HCT116 (cell line): ENCODE measurements at regions not wholly inside any gene's neighbourhood (a gene's known extent, or its start where the extent isn't known, plus 50 kb on each side); places are given as distances from the start of the nearest gene placed in this dataset.
A peak's percentile ranks its signal among the peaks of the same experiment; 100 is the strongest.

ENCODE experiments used
- ATAC-seq: fragments of 200-7000 bp; cut with Tn5 transposase; 2 replicates; pipeline ENCODE4 v1.9.1; 2020; ENCODE audit warnings: mild to moderate bottlenecking, moderate library complexity
- BruUV-seq: library from RNA; stranded (reverse); fragments of 400-500 nt; replicated peaks from 2 replicates; lab custom pipeline; 2021; lab: Mats Ljungman, UMichigan
- CTCF ChIA-PET: fragments of 300-600 bp; sonication (Branson Sonifier 250); formaldehyde crosslinking; loops from one replicate; lab custom pipeline; 2021; ENCODE audit warnings: antibody characterized with exemption; lab: Charles Lee
- POLR2A ChIA-PET: fragments of 300-600, 350-600 bp; sonication (Branson Sonifier 250); formaldehyde crosslinking; loops from one replicate; lab custom pipeline; 2021; ENCODE audit warnings: antibody characterized with exemption; lab: Charles Lee
- RAD21 ChIA-PET, 2 experiments: fragments of 300-600 bp; sonication (Branson Sonifier 250); formaldehyde crosslinking; loops; one replicate each; lab custom pipeline; 2023; ENCODE audit warnings: low total read pairs in 2 of 2; ENCODE audit not compliant: uncharacterized antibody in 2 of 2, unreplicated experiment in 2 of 2, low non-redundant PET in 1 of 2; lab: Charles Lee
- DNase-seq: peaks from one replicate; pipeline ENCODE4 v3.0.0-alpha.2; 2010; ENCODE audit warnings: low read depth, low spot score
- H2AFZ ChIP-seq: fragments of 200-600 bp; shearing (Covaris generic), sonication (generic); 2 replicates; pipeline ENCODE4 v1.6.1; 2017; ENCODE audit warnings: low read depth, mixed run types, mixed read lengths, antibody characterized with exemption, low read length; ENCODE audit not compliant: poor library complexity, severe bottlenecking
- H3K27ac ChIP-seq: 2 replicates; pipeline ENCODE4 v1.5.1; 2012; ENCODE audit warnings: low read depth, low read length
- H3K27me3 ChIP-seq: fragments of 200-600 bp; sonication (generic); 2 replicates; pipeline ENCODE4 v1.6.1; 2016; ENCODE audit warnings: mixed run types, low read length, mixed read lengths; ENCODE audit not compliant: insufficient read depth
- H3K36me3 ChIP-seq, 2 experiments: fragments of 200-500 bp in 1 of 2; fragments of 200-600 bp in 1 of 2; sonication (Bioruptor generic) in 1 of 2; sonication (generic) in 1 of 2; 2 replicates each; pipeline versions ENCODE4 v1.5.1 to v1.6.1; 2014 to 2016; ENCODE audit warnings: low read length in 2 of 2, inconsistent platforms in 1 of 2, mixed read lengths in 1 of 2, mixed run types in 1 of 2; ENCODE audit not compliant: insufficient read depth in 2 of 2, control insufficient read depth in 1 of 2
- H3K4me1 ChIP-seq, 2 experiments: fragments of 200-600 bp in 1 of 2; sonication (generic) in 1 of 2; 2 replicates each; pipeline versions ENCODE4 v1.5.1 to v1.6.1; 2012 to 2017; ENCODE audit warnings: low read length in 2 of 2, inconsistent platforms in 1 of 2, mild to moderate bottlenecking in 1 of 2, mixed read lengths in 1 of 2, mixed run types in 1 of 2, moderate library complexity in 1 of 2; ENCODE audit not compliant: insufficient read depth in 2 of 2, control insufficient read depth in 1 of 2
- H3K4me2 ChIP-seq: fragments of 200-600 bp; sonication (generic); 2 replicates; pipeline ENCODE4 v1.6.1; 2017; ENCODE audit warnings: mixed run types, low read length, mixed read lengths
- H3K4me3 ChIP-seq, 2 experiments: fragments of 200-600 bp in 1 of 2; sonication (generic) in 1 of 2; replicated peaks in 1 of 2; 2 replicates each; pipeline ENCODE4 v1.5.1; 2011 to 2016; ENCODE audit warnings: low read length in 2 of 2, control low read depth in 1 of 2, low read depth in 1 of 2, mild to moderate bottlenecking in 1 of 2, mixed read lengths in 1 of 2, mixed run types in 1 of 2
- H3K79me2 ChIP-seq: fragments of 200-600 bp; sonication (generic); 2 replicates; pipeline ENCODE4 v1.6.1; 2017; ENCODE audit warnings: mild to moderate bottlenecking, mixed run types, low read length, moderate library complexity, mixed read lengths; ENCODE audit not compliant: insufficient read depth
- H3K9ac ChIP-seq: fragments of 200-600 bp; sonication (generic); 2 replicates; pipeline ENCODE4 v1.6.1; 2016; ENCODE audit warnings: low read length, mixed read lengths
- H3K9me2 ChIP-seq: fragments of 200-600 bp; sonication (generic), shearing (Covaris generic); 2 replicates; pipeline ENCODE4 v1.6.1; 2017; ENCODE audit warnings: mixed run types, mild to moderate bottlenecking, moderate library complexity; ENCODE audit not compliant: insufficient read depth
- H3K9me3 ChIP-seq, 2 experiments: fragments of 200-500 bp in 1 of 2; fragments of 200-600 bp in 1 of 2; sonication (Bioruptor generic) in 1 of 2; sonication (generic) in 1 of 2; 2 replicates each; pipeline ENCODE4 v1.6.1; 2014 to 2017; ENCODE audit warnings: low read length in 2 of 2, mixed read lengths in 2 of 2, inconsistent platforms in 1 of 2, low read depth in 1 of 2, mild to moderate bottlenecking in 1 of 2, mixed run types in 1 of 2, moderate library complexity in 1 of 2; ENCODE audit not compliant: control insufficient read depth in 1 of 2, insufficient read depth in 1 of 2
- H4K20me1 ChIP-seq: fragments of 200-600 bp; sonication (generic), shearing (Covaris generic); 2 replicates; pipeline ENCODE4 v1.6.1; 2017; ENCODE audit warnings: mixed run types, mild to moderate bottlenecking, moderate library complexity; ENCODE audit not compliant: insufficient read depth
- ATF3 ChIP-seq: IDR thresholded peaks from 2 replicates; pipeline ENCODE4 v1.6.1; 2012
- CEBPB ChIP-seq: IDR thresholded peaks from 2 replicates; pipeline ENCODE4 v1.6.1; 2012; ENCODE audit warnings: low read depth
- CTCF ChIP-seq, 3 experiments: fragments of 200-600 bp in 1 of 3; sonication (generic) in 1 of 3; IDR thresholded peaks in 2 of 3; conservative IDR thresholded peaks in 1 of 3; 2 replicates each; pipeline ENCODE4 v1.5.1; 2012 to 2017; ENCODE audit warnings: low read depth in 2 of 3, low read length in 2 of 3, antibody characterized with exemption in 1 of 3, borderline replicate concordance in 1 of 3, control low read depth in 1 of 3, mild to moderate bottlenecking in 1 of 3, mixed read lengths in 1 of 3, mixed run types in 1 of 3, moderate library complexity in 1 of 3; ENCODE audit not compliant: insufficient read depth in 1 of 3
- EGR1 ChIP-seq: IDR thresholded peaks from 2 replicates; pipeline ENCODE4 v1.6.1; 2012; ENCODE audit warnings: low read depth
- ELF1 ChIP-seq: IDR thresholded peaks from 2 replicates; pipeline ENCODE4 v1.6.1; 2012; ENCODE audit warnings: low read depth, borderline replicate concordance
- EZH2 ChIP-seq: fragments of 200-600 bp; sonication (generic); IDR thresholded peaks from 2 replicates; pipeline ENCODE4 v1.6.1; 2017; ENCODE audit warnings: antibody characterized with exemption, mixed run types
- EZH2phosphoT487 ChIP-seq: fragments of 200-600 bp; IDR thresholded peaks from 2 replicates; pipeline ENCODE4 v1.6.1; 2018; ENCODE audit warnings: antibody characterized with exemption, borderline replicate concordance
- FOSL1 ChIP-seq: IDR thresholded peaks from 2 replicates; pipeline ENCODE4 v1.6.1; 2012; ENCODE audit warnings: low read depth
- JUND ChIP-seq: IDR thresholded peaks from 2 replicates; pipeline ENCODE4 v1.6.1; 2012
- POLR2A ChIP-seq: IDR thresholded peaks from 2 replicates; pipeline ENCODE4 v1.7.0; 2011; ENCODE audit warnings: borderline replicate concordance; ENCODE audit not compliant: insufficient read depth, insufficient read length; ENCODE audit errors: extremely low read depth
- POLR2AphosphoS5 ChIP-seq: IDR thresholded peaks from 2 replicates; pipeline ENCODE4 v1.6.1; 2011; ENCODE audit warnings: mild to moderate bottlenecking, low read depth, low read length, moderate library complexity
- RAD21 ChIP-seq: IDR thresholded peaks from 2 replicates; pipeline ENCODE4 v1.6.1; 2012; ENCODE audit warnings: low read depth, mild to moderate bottlenecking
- SIN3A ChIP-seq: IDR thresholded peaks from 2 replicates; pipeline ENCODE4 v1.6.1; 2012; ENCODE audit warnings: low read depth
- SRF ChIP-seq: IDR thresholded peaks from 2 replicates; pipeline ENCODE4 v1.6.1; 2012; ENCODE audit warnings: low read depth
- TCF7L2 ChIP-seq: IDR thresholded peaks from 2 replicates; pipeline ENCODE4 v1.7.0; 2011; ENCODE audit warnings: borderline replicate concordance, inconsistent platforms; ENCODE audit not compliant: insufficient read depth, insufficient read length; ENCODE audit errors: extremely low read depth
- ZFX ChIP-seq: fragments of 450-650 bp; IDR thresholded peaks from 2 replicates; pipeline ENCODE4 v1.6.1; 2017
- intact Hi-C: fragments of 100-400 bp; cut with micrococcal nuclease; formaldehyde crosslinking; loops from 2 replicates; pipeline ENCODE4 v1.10.0; 2022

- no peak overlapping the region for H3K27ac ChIP-seq
- ATAC-seq (no peak), DNase-seq (no peak)
- H3K4me1 ChIP-seq, result peaks cover 0 to 6% of the 10 kb centered on the region in 2 experiments; a peak in 3 of 4 replicates
- POLR2A ChIA-PET, result no interaction called here
- CTCF ChIA-PET, result no interaction called here
- no peaks in the 10 kb centered on the region for H3K9me2 ChIP-seq
- no TSS peak for BruUV-seq
- TF ChIP-seq POLR2AphosphoS5 (no peak), ZFX (no peak), RAD21 (no peak), CEBPB (no peak), EGR1 (no peak), EZH2 (no peak)
- H4K20me1 ChIP-seq, result no peaks in the 10 kb centered on the region
- RAD21 ChIA-PET, result no interaction called here
- H3K36me3 ChIP-seq, result no peaks in the 10 kb centered on the region
- H3K79me2 ChIP-seq, result no peaks in the 10 kb centered on the region
- H3K4me3 ChIP-seq, result no peak overlapping the region
- H3K27me3 ChIP-seq, result peaks cover 30% of the 10 kb centered on the region; the same call in 1 of the 2 replicates
- H2AFZ ChIP-seq, result no peak overlapping the region
- no peaks in the 10 kb centered on the region for H3K9me3 ChIP-seq
- intact Hi-C loops, result no loop called here
- H3K4me2 ChIP-seq, result no peak overlapping the region
- H3K9ac ChIP-seq, result no peak overlapping the region
Measured at GRCh38 chr1:14341147-14341546, 257.3 kb upstream of the KAZN start.

GRCh38 chr1:14345946-14346550 is 252.4 kb upstream of the KAZN start:
- Histone ChIP-seq H3K27ac (no peak overlapping the region), H3K79me2 (no peaks in the 10 kb centered on the region), H3K36me3 (no peaks in the 10 kb centered on the region), H3K9me3 (no peaks in the 10 kb centered on the region), H2AFZ (no peak overlapping the region), H3K9me2 (no peaks in the 10 kb centered on the region), H3K9ac (no peak overlapping the region), H3K27me3 (peaks cover 22% of the 10 kb centered on the region; the same call in 1 of the 2 replicates), H3K4me1 (peaks cover 0 to 11% of the 10 kb centered on the region in 2 experiments; a peak in 3 of 4 replicates), H4K20me1 (no peaks in the 10 kb centered on the region), H3K4me2 (peak overlapping the region; percentile 35), H3K4me3 (no peak overlapping the region)
- ATAC-seq (peak; percentile 73), DNase-seq (peak; percentile 7)
- no peak for TF ChIP-seq ATF3
- TF ChIP-seq POLR2AphosphoS5, result no peak
- TF ChIP-seq EGR1, result no peak
- TF ChIP-seq SIN3A, result no peak
- peak; percentile 48; the same call in 1 of the 2 replicates for TF ChIP-seq FOSL1
- no peak for TF ChIP-seq TCF7L2
- TF ChIP-seq POLR2A, result no peak
- no peak for TF ChIP-seq CEBPB
- peak; percentile 51; the same call in 1 of the 2 replicates for TF ChIP-seq JUND
- no peak for TF ChIP-seq ELF1
- TF ChIP-seq SRF, result no peak
- no peak for TF ChIP-seq EZH2phosphoT487
- no peak for TF ChIP-seq CTCF (IDR thresholded peaks at IDR 0.05 in 2 of 3, conservative IDR thresholded peaks at IDR 0.05 in 1 of 3; ENCODE audit: borderline replicate concordance in 1 of 3, insufficient read depth in 1 of 3, low read depth in 2 of 3, low read length in 2 of 3)
- BruUV-seq, result no TSS peak
- ChIA-PET POLR2A (no interaction called here), CTCF (no interaction called here), RAD21 (no interaction called here)
- intact Hi-C loops, result no loop called here
